BJ (cell line): ENCODE measurements at regions not wholly inside any gene's neighbourhood (a gene's known extent, or its start where the extent isn't known, plus 50 kb on each side); places are given as distances from the start of the nearest gene placed in this dataset.

Experiments used
- CTCF ChIA-PET: fragments of 350-600 bp; formaldehyde crosslinking; extraction: SDS; loops from one replicate; lab custom pipeline; 2021; ENCODE audit warnings: antibody characterized with exemption, inconsistent platforms; lab: Yijun Ruan, JAX
- POLR2A ChIA-PET: fragments of 300-600 bp; sonication (Branson Sonifier 250); formaldehyde crosslinking; extraction: SDS; loops from one replicate; lab custom pipeline; 2021; ENCODE audit warnings: antibody characterized with exemption; lab: Charles Lee
- DNase-seq: peaks from one replicate; pipeline ENCODE4 v3.0.0-alpha.2; 2011; ENCODE audit warnings: low read depth
- H3K27me3 ChIP-seq: 2 replicates; pipeline ENCODE4 v1.6.0; 2011; ENCODE audit warnings: low read length; ENCODE audit not compliant: control insufficient read depth, insufficient read depth
- H3K36me3 ChIP-seq: 2 replicates; pipeline ENCODE4 v1.5.1; 2011; ENCODE audit warnings: low read length; ENCODE audit not compliant: control insufficient read depth, insufficient read depth
- H3K4me3 ChIP-seq: 2 replicates; pipeline ENCODE4 v1.5.1; 2011; ENCODE audit warnings: low read depth, mild to moderate bottlenecking, control low read depth, low read length
- CTCF ChIP-seq: IDR thresholded peaks from 2 replicates; pipeline ENCODE4 v1.5.1; 2011; ENCODE audit warnings: low read depth, mild to moderate bottlenecking, control low read depth, inconsistent platforms, low read length, moderate library complexity; ENCODE audit not compliant: insufficient read depth

- no peaks in the 10 kb centered on the region for H3K36me3 ChIP-seq
- CTCF ChIA-PET = interaction anchor here (1.0 to 4.2 kb wide), 3 partner anchors 181 to 256 kb away, joined by 3 to 14 read pairs (median 7); no protein-coding TSS in a partner anchor
- TF ChIP-seq CTCF = peak; percentile 22; the same call in 1 of the 2 replicates
- H3K4me3 ChIP-seq = no peak overlapping the region
- DNase-seq = no peak
- POLR2A ChIA-PET = no interaction called here
- no peaks in the 10 kb centered on the region for H3K27me3 ChIP-seq
These were observed 155.2 kb upstream of the SPIN4 start for GRCh38 chrX:63506320-63506719.

GRCh38 chrX:63503541-63503940 is 152.4 kb upstream of the SPIN4 start:
- TF ChIP-seq CTCF = no peak
- no peak for DNase-seq
- H3K27me3 ChIP-seq = no peaks in the 10 kb centered on the region
- no peak overlapping the region for H3K4me3 ChIP-seq
- ChIA-PET POLR2A (no interaction called here), CTCF (interaction anchor here (1.1 kb wide), 1 partner anchor 11 kb away, joined by 3 read pairs; no protein-coding TSS in a partner anchor)
- no peaks in the 10 kb centered on the region for H3K36me3 ChIP-seq

- Histone ChIP-seq H3K4me3 (no peak overlapping the region), H3K27me3 (no peaks in the 10 kb centered on the region), H3K36me3 (no peaks in the 10 kb centered on the region)
- ChIA-PET CTCF (no interaction called here), POLR2A (no interaction called here)
- DNase-seq = no peak
- no peak for TF ChIP-seq CTCF
These were observed 137.6 kb upstream of the SPIN4 start for GRCh38 chrX:63488546-63489373.

GRCh38 chrX:63475200-63475599 is 124.1 kb upstream of the SPIN4 start:
- POLR2A ChIA-PET = no interaction called here
- DNase-seq = no peak
- CTCF ChIA-PET = no interaction called here

More at GRCh38 chrX:63475200-63475599, 124.1 kb upstream of the SPIN4 start:
- H3K36me3 ChIP-seq = no peaks in the 10 kb centered on the region
- no peak for TF ChIP-seq CTCF
- no peaks in the 10 kb centered on the region for H3K27me3 ChIP-seq
- no peak overlapping the region for H3K4me3 ChIP-seq
